NCI-H226 (cell line): ENCODE measurements at regions not wholly inside any gene's neighbourhood (a gene's known extent, or its start where the extent isn't known, plus 50 kb on each side); places are given as distances from the start of the nearest gene placed in this dataset.
"Not testable (repeated sequence)": the region's sequence is repeated elsewhere in the genome, so short reads cannot be mapped to it uniquely, and the experiment has no call there.

Experiments used
- DNase-seq: peaks from one replicate; pipeline ENCODE4 v3.0.0-alpha.2; 2015

GRCh38 chr7:51589111-51589510, 272.5 kb upstream of the COBL start:
- no peak for DNase-seq

DNA sequence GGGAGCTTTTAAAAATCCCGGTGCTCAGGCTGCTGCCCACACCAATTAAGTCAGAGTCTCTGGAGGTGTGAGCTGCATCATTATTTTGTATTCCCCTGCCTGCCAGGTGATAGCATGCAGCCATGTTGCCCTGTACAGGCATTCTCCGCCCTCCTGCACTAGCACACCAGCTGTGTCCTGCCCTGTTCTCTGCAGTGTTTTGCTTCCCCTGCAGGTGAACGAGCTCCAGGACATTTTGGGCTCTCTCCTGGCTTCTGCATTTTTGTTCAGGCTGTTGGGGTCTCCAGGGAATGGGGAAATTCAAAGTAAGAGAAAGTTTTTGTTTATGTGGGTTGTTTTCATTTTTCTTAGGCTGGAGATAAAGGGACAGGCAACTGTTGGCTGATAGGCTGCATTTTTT, 271.0 kb upstream of the COBL start:
- no peak for DNase-seq

- DNase-seq: no peak
These were observed 260.8 kb upstream of the COBL start for GRCh38 chr7:51577390-51577789.

GRCh38 chr7:51569581-51569980, 253.0 kb upstream of the COBL start:
- no peak for DNase-seq

- DNase-seq: no peak
These were observed 252.6 kb upstream of the COBL start for GRCh38 chr7:51569176-51569575.

- no peak for DNase-seq
These were observed 234.5 kb upstream of the COBL start for GRCh38 chr7:51551070-51551469.

- DNase-seq: no peak
These were observed 228.5 kb upstream of the COBL start for GRCh38 chr7:51545131-51545530.

DNA sequence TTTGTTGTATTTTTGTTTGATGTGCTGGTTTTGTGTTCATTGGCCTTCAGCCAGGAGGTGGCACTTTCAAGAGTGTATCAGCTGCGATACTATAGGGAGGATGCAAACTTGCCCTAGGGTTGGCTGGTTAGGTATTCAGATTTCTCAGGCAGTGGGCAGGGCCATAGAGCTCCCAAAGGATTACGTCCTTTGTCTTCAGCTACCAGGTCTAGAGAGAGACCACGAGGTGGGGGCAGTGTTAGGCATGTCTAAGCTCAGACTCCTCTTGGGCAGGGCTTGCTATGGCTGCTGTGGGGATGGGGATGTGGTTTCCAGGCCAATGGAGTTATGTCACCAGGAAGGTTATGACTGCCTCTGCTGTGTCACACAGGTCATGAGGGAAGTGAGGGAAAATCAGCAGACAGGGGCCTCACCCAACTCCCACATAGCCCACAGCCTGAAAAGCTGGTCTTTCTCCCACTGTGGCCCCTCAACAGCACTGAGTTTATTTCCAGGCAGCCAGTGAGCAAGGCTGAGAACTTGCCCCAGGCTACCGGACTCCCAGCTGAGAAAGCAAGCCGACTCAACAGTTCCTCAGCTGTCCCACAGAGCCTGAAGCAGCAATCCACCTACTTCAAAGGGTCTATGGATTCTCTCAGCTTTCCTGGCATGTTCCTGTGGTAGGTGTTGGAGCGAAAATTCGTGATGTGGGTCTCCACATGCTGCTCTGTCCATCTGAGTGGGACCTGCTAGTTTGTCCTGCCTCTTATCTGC, 227.4 kb upstream of the COBL start:
- DNase-seq: no peak

- DNase-seq: not testable (repeated sequence)
These were observed 224.3 kb upstream of the COBL start for GRCh38 chr7:51540906-51541305.

GRCh38 chr7:51539840-51540239, 223.2 kb upstream of the COBL start:
- DNase-seq: no peak

GRCh38 chr7:51528172-51528571, 211.6 kb upstream of the COBL start:
- DNase-seq: no peak

- no peak for DNase-seq
These were observed 205.2 kb upstream of the COBL start for GRCh38 chr7:51521694-51522312.

GRCh38 chr7:51521054-51521453, 204.4 kb upstream of the COBL start:
- DNase-seq: no peak

DNA sequence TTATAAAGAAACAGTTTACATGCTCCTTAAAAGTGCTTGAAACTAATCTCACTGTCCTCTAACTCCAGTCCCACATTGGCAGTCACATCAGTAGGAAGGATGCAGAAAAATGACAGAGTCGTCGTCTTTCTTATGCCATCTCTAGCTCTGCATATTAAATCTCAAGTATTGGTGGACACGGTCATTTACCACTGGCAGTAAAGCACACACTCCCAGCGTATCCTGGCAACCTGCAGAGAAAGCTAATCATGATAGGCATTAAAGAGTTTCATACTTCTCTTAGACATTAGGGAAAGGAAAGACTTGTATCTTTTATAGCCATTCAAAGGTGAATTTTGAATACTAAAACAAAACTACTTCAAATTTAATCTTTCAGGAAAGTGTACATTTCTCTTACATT, 202.0 kb upstream of the COBL start:
- DNase-seq: no peak

DNA sequence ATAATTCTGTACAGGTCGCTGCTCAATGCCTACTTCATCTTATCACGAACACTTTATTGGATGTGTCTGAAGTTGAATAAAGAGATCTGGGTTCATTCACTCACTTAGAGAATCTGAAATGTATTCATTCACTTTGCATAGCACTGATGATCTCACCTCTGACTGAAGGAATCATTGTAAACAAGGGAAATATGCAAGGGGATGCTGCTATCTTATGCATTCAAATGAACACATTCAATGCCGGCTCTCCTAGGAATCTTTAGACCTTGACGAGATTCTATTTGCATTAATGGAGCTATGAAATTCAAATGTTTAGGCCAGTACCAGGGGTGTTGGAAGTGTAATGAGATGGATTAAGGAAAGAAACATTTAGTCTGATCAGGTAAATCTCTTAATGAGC, 200.6 kb upstream of the COBL start:
- no peak for DNase-seq

- no peak for DNase-seq
These were observed 185.0 kb upstream of the COBL start for GRCh38 chr7:51501620-51502019.

- DNase-seq: no peak
These were observed 166.4 kb upstream of the COBL start for GRCh38 chr7:51482976-51483375.

- no peak for DNase-seq
These were observed 164.8 kb upstream of the COBL start for GRCh38 chr7:51481421-51481820.

DNA sequence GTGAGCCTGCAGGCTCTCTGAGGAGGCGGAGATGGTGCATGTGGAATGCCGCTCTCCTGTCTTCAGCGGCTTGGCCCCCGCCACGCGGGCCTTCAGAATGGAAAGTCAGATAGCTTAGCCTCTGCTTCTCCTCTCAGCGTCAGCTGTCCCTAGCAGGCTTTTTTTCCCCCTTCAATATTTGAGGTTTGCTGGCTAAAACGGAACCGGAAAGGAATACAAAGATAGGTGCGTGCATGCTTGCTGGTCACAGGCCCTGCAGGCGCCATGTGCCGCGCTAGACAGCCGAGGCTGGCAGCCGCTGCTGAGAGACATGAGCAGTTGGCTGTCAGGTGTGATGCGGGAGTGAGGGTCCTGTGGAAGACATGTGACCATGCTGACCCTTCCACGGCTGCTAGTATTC, 161.2 kb upstream of the COBL start:
- no peak for DNase-seq

- no peak for DNase-seq
These were observed 160.7 kb upstream of the COBL start for GRCh38 chr7:51477323-51477722.

GRCh38 chr7:51476026-51476425, 159.4 kb upstream of the COBL start:
- no peak for DNase-seq

DNA sequence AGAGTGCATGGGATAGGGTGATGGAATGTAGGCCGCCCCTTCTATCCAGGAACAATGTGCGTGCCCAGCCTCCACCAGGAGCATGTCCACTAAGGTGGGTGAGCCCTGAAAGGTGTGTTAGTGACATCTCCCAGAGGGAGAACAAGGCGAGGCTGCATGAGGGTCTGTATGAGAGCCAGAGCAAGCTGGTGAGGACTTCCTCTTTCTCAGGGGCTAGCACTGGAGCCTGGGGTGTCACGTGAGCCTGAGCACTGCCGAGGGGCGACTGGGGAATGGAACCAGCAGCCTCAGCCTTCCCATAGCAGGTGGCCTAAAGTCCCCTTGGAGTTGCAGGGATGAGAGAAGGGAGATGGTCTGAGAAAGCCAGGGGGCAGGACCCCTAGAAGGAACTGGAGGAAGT, 156.3 kb upstream of the COBL start:
- no peak for DNase-seq

DNA sequence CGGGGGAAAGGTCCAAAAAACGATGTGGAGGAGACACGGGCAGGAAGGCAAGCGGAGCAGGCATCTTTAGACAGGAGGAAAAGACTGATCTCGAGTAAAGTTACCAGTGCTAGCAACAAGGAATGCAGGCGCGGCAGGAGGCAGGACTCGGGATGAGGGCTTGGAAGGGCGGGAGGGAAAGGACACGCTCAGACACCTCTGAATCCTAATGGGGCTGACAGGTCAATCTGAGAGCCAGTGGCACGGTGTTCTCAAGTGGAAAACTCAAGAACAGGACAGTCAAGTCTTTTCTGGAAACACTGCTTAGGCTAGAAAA, 155.3 kb upstream of the COBL start:
- no peak for DNase-seq

- no peak for DNase-seq
These were observed 154.8 kb upstream of the COBL start for GRCh38 chr7:51471210-51471980.
